GM23338 (cell line): ENCODE measurements at regions not wholly inside any gene's neighbourhood (a gene's known extent, or its start where the extent isn't known, plus 50 kb on each side); places are given as distances from the start of the nearest gene placed in this dataset.

Source experiments
- ATAC-seq: fragments of 200-7000 bp; cut with Tn5 transposase; 3 replicates; pipeline ENCODE4 v1.9.1; 2020
- DNase-seq: peaks from one replicate; pipeline ENCODE4 v3.0.0-alpha.2; 2015; ENCODE audit warnings: low spot score
- H2AFZ ChIP-seq: fragments of 200-600 bp; sonication (generic); 2 replicates; pipeline ENCODE4 v1.8.0; 2016; ENCODE audit warnings: antibody characterized with exemption, mild to moderate bottlenecking, moderate library complexity
- H3F3A ChIP-seq: fragments of 200-600 bp; sonication (generic); replicated peaks from 2 replicates; pipeline ENCODE4 v1.8.0; 2017; ENCODE audit warnings: antibody characterized with exemption, mixed run types, low read depth
- H3K27ac ChIP-seq: fragments of 200-600 bp; sonication (generic); 2 replicates; pipeline ENCODE4 v1.6.1; 2016; ENCODE audit warnings: low read depth
- H3K27me3 ChIP-seq: fragments of 200-600 bp; sonication (generic); 2 replicates; pipeline ENCODE4 v1.8.0; 2016; ENCODE audit warnings: mild to moderate bottlenecking, mixed run types, moderate library complexity; ENCODE audit not compliant: insufficient read depth
- H3K36me3 ChIP-seq: fragments of 200-600 bp; sonication (generic); 2 replicates; pipeline ENCODE4 v1.8.0; 2016; ENCODE audit warnings: mild to moderate bottlenecking; ENCODE audit not compliant: insufficient read depth
- H3K4me1 ChIP-seq: fragments of 200-600 bp; sonication (generic); 2 replicates; pipeline ENCODE4 v1.8.0; 2016; ENCODE audit warnings: mild to moderate bottlenecking, moderate library complexity; ENCODE audit not compliant: insufficient read depth
- H3K4me2 ChIP-seq: fragments of 200-600 bp; sonication (generic); 2 replicates; pipeline ENCODE4 v1.7.1; 2017; ENCODE audit warnings: mixed run types
- H3K4me3 ChIP-seq: fragments of 200-600 bp; sonication (generic); 2 replicates; pipeline ENCODE4 v1.6.1; 2016; ENCODE audit warnings: mixed run types
- H3K79me2 ChIP-seq: fragments of 200-600 bp; sonication (generic); replicated peaks from 2 replicates; pipeline ENCODE4 v1.8.0; 2017; ENCODE audit warnings: mild to moderate bottlenecking; ENCODE audit not compliant: insufficient read depth
- H3K9me2 ChIP-seq: fragments of 200-600 bp; sonication (generic); 2 replicates; pipeline ENCODE4 v1.8.0; 2017; ENCODE audit not compliant: insufficient read depth
- H4K20me1 ChIP-seq: fragments of 200-600 bp; sonication (generic); replicated peaks from 2 replicates; pipeline ENCODE4 v1.8.0; 2017; ENCODE audit warnings: mild to moderate bottlenecking; ENCODE audit not compliant: insufficient read depth
- H3K27ac Mint-ChIP-seq: 2 replicates; pipeline ENCODE4 v1.8.0; 2020; ENCODE audit warnings: inconsistent platforms, mild to moderate bottlenecking, moderate library complexity, mixed read lengths
- H3K27me3 Mint-ChIP-seq: 3 replicates; pipeline ENCODE4 v1.8.0; 2022; ENCODE audit warnings: low read depth, mild to moderate bottlenecking, moderate library complexity, mixed read lengths, inconsistent platforms; ENCODE audit not compliant: insufficient read depth, poor library complexity
- H3K36me3 Mint-ChIP-seq: 3 replicates; pipeline ENCODE4 v1.8.0; 2021; ENCODE audit warnings: low read depth, mild to moderate bottlenecking, inconsistent platforms, moderate library complexity, mixed read lengths
- H3K4me1 Mint-ChIP-seq: 3 replicates; pipeline ENCODE4 v1.8.0; 2020; ENCODE audit warnings: mild to moderate bottlenecking, inconsistent platforms, mixed read lengths
- H3K4me3 Mint-ChIP-seq: 3 replicates; pipeline ENCODE4 v1.8.0; 2021; ENCODE audit warnings: moderate library complexity, mild to moderate bottlenecking, inconsistent platforms, mixed read lengths
- H3K9me3 Mint-ChIP-seq: 3 replicates; pipeline ENCODE4 v1.8.0; 2020; ENCODE audit warnings: moderate library complexity, mild to moderate bottlenecking, inconsistent platforms, mixed read lengths
- ETS1 ChIP-seq: IDR thresholded peaks from 2 replicates; pipeline ENCODE4 v1.6.1; 2016; ENCODE audit warnings: antibody characterized with exemption
- JUNB ChIP-seq: IDR thresholded peaks from one replicate; pipeline ENCODE4 v1.6.1; 2016; ENCODE audit warnings: antibody characterized with exemption; ENCODE audit not compliant: unreplicated experiment
- POLR2AphosphoS5 ChIP-seq: IDR thresholded peaks from 2 replicates; pipeline ENCODE4 v1.6.1; 2016; ENCODE audit warnings: antibody characterized with exemption, low read depth
- REST ChIP-seq: IDR thresholded peaks from one replicate; pipeline ENCODE4 v1.6.1; 2018; ENCODE audit warnings: antibody characterized with exemption; ENCODE audit not compliant: unreplicated experiment
- ZNF462 ChIP-seq: fragments of 250-450 bp; sonication (Bioruptor Pico); IDR thresholded peaks from 2 replicates; pipeline ENCODE4 v1.5.0; 2020; ENCODE audit warnings: mild to moderate bottlenecking, moderate library complexity

- no peak for TF ChIP-seq ZNF462 (CRISPR knock-in tag)
- TF ChIP-seq JUNB = no peak
Observed at GRCh38 chr3:150055332-150055731, 84.6 kb upstream of the PFN2 start (continued).

GRCh38 chr3:150054635-150055034 lies 83.9 kb upstream of the PFN2 start:
- DNase-seq = no peak
- Mint-ChIP-seq H3K27me3 (peaks cover 6% of the 10 kb centered on the region), H3K36me3 (no peaks in the 10 kb centered on the region), H3K27ac (no peak overlapping the region), H3K4me1 (peaks cover 9% of the 10 kb centered on the region), H3K9me3 (no peaks in the 10 kb centered on the region), H3K4me3 (no peak overlapping the region)
- Histone ChIP-seq H3K4me3 (no peak overlapping the region), H3K4me2 (no peak overlapping the region), H3K27me3 (no peaks in the 10 kb centered on the region), H3K36me3 (no peaks in the 10 kb centered on the region), H3K27ac (no peak overlapping the region), H4K20me1 (no peaks in the 10 kb centered on the region), H2AFZ (no peak overlapping the region), H3K79me2 (no peaks in the 10 kb centered on the region), H3F3A (no peaks in the 10 kb centered on the region), H3K9me2 (0 out of 2 replicates have a peak, but pooled peaks cover 6% of the 10 kb centered on the region), H3K4me1 (peaks cover under 1% of the 10 kb centered on the region; the same call in 1 of the 2 replicates)
- no peak for ATAC-seq
- no peak for TF ChIP-seq REST
- TF ChIP-seq JUNB = no peak
- no peak for TF ChIP-seq ZNF462 (CRISPR knock-in tag)
- TF ChIP-seq ETS1 = no peak
- TF ChIP-seq POLR2AphosphoS5 = no peak
